NCI-H1417 treated with DMSO at 0.1 percent for 48 hours (cell line): ENCODE measurements at regions not wholly inside any gene's neighbourhood (a gene's known extent, or its start where the extent isn't known, plus 50 kb on each side); places are given as distances from the start of the nearest gene placed in this dataset.
"Not testable (repeated sequence)": the region's sequence is repeated elsewhere in the genome, so short reads cannot be mapped to it uniquely, and the experiment has no call there.

Experiments used
- DNase-seq: peaks from one replicate; lab custom pipeline; 2025; lab: John Stamatoyannopoulos, UW

GRCh38 chr7:79952399-79952798 lies 182.2 kb upstream of the GNAI1 start:
- no peak for DNase-seq

DNA sequence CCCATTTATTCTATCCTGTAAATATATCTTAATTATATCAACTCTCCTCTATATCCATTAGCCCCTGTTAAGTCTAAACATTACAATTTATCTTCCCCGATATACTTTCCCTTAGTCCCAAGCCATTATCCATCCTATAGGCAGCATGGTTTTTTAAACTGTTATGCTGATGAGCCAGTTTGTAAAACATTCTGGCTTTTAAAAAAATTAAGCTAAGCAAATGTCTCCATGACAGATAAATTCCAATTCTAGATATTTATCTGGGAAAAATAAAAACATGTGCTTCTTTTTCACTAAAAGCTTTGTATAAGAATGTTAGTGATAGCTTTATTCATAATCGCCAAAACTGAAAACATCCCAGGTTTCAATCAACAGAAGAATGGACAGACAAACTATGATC lies 183.2 kb upstream of the GNAI1 start:
- no peak for DNase-seq

DNA sequence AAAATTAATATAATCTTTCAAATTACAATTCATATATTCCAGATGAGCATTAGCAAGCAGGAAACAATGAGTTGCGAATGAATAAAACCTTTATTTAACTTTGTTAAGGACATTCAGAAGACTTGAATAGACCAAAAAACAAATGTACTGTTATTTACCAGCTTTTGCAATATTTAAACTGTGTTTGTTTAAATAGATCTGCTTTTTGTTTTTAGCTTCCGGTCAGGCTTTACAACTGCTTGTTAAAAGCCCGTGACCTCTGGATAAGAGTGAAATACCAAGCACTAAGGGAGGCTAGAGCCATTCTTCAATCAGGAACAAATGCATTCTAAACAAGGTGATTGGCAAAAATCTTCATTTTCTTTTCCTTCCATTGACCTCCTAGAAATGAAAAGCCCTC lies 184.9 kb upstream of the GNAI1 start:
- no peak for DNase-seq

GRCh38 chr7:79936281-79936983 lies 198.2 kb upstream of the GNAI1 start:
- no peak for DNase-seq

- no peak for DNase-seq
Measured at GRCh38 chr7:79934727-79935126, 199.9 kb upstream of the GNAI1 start.

DNA sequence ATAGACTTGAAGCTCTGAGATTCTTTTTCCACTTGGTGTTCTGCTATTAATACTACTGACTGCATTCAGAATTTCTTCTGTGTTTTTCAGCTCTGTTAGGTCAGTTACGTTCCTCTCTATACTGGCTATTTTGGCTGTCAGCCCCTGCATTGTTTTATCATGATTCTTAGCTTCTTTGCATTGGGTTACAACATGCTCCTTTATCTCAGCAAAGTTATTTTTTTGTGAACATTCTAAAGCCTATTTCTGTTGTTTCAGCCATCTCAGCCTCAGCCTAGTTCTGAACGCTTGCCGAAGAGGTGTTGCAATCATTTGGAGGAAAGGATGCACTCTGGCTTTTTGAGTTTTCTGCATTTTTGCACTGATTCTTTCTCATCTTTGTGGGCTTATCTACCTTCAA lies 201.5 kb upstream of the GNAI1 start:
- DNase-seq, result no peak

GRCh38 chr7:79930604-79931003 lies 204.0 kb upstream of the GNAI1 start:
- no peak for DNase-seq

DNA sequence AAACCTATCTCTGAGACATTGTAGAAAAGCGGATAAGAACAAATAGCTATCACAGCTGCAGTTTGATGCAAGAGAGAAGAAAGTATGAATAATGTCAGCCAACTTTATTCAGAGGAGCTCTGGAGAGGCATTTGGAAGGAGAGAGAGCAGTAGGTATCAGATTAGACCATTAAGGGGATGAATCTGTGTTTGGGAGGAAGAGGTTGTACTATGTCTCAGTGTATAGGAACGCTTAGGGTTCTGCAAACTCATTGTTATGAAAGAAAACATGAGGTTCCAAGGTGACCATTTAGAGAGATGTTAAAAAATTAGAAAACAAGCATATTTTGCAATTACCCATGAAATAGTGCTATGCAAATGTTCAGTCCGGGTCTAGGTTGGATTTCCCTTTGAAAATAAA lies 207.5 kb upstream of the GNAI1 start:
- DNase-seq, result no peak

DNA sequence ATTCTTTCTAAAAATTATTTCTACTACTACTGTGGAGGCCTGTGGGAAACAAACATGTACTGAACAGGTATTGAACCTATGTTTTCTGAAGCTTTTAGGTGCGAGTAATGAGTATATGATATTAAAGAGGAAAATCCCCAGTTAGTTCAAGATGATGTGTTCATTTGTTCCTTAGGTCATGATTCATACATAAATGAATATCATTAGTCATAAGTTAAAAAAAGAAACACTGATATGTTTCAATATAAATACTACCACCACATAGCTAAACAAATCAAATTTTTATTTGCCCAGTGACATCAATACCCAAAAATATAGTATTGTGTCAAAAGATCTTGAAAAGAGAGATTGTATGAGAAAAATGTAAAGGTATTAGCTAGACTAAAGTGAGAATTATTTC lies 210.7 kb upstream of the GNAI1 start:
- no peak for DNase-seq

DNA sequence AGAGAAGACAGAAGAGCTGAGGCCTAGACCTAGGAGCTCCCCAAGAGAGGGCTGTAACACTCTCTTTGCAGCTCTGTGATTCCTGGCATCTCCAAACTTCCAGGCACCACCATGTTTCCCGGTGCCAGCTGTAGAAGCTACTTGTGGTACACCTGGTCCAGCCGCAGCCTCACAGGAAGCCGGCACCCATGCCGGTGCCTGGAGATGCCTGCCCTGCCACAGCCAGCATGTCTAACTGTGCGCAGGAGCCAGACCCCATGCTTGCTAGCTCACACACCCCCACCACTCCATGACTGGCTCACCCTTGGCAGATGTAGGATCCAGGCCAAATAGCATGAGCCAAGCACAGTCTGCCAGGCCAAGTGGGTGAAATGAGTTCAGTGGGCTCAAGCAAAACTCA lies 211.7 kb upstream of the GNAI1 start:
- no peak for DNase-seq

DNA sequence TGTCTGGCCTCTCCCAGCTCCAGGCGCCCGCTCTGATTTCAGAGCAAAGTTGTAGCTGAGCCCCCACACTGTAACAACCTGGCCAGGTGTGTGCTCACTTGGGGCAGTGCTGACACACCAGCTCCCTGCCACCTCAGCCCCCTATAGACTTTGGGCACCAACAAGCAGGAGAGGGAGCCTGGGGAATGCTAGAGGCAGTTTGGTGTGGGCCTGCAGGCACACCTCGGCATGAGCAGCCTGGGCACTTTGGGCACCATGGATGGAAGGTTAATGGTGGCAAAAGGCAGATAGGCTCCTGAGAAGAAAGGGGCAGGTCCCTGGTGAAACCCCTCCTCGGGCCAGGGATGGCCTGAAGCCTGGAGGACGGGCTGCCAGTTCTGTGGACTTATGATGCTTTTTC lies 212.7 kb upstream of the GNAI1 start:
- no peak for DNase-seq

GRCh38 chr7:79918632-79919031 lies 216.0 kb upstream of the GNAI1 start:
- not testable (repeated sequence) for DNase-seq

DNA sequence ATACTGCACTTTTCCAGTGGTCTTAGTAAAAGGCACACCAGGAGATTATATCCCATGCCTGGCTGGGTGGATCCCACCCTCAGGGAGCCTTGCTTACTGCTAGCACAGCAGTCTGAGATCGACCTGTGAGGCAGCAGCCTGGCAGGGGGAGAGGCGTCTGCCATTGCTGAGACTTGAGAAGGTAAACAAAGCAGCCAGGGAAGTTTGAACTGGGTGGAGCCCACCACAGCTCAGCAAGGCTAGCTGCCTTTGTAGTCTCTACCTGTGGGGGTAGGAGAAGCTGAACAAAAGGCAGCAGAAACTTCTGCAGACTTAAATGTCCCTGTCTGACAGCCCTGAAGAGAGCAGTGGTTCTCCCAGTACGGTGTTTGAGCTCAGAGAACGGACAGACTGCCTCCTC lies 219.3 kb upstream of the GNAI1 start:
- not testable (repeated sequence) for DNase-seq

DNA sequence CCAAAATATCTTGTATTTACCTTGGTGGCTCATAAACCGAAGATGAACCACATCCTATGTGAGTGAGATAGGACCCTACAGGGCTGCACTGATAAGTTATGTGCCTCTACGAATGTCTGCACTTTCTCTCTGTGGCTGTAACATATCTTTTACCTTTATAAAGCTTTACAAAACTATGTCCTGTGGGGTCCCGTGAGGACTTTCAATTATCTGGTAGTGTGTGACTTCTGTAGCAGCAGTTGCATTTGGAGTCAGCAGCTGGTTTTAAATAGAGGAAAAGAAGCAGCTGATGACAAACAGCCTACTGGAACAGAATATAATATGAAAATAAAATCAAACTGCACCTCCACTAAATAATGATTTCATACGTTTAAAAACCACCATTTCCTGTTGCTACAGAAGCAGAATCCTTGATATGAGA lies 222.4 kb upstream of the GNAI1 start:
- no peak for DNase-seq

GRCh38 chr7:79911420-79911819 lies 223.2 kb upstream of the GNAI1 start:
- DNase-seq, result no peak

- DNase-seq, result no peak
Measured at GRCh38 chr7:79909176-79909575, 225.5 kb upstream of the GNAI1 start.

GRCh38 chr7:79897166-79897565 lies 237.5 kb upstream of the GNAI1 start:
- no peak for DNase-seq

DNA sequence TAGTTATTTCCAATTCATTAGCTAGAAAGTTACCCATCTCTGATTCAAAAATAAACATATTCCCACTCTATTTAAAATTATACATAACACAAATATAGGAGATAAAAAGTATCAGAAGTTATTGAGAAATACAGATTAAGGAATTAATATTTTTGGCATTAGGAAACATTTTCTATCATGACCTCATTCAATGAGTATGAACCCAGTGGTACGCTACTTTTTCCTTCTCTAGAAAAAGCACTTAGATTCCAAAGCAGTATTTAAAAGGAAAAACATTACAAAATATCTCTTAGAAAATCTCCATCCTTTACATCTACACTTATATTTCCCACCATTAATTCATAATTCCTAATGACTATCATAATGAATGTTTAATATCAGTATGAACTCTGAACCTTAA lies 240.6 kb upstream of the GNAI1 start:
- no peak for DNase-seq

DNA sequence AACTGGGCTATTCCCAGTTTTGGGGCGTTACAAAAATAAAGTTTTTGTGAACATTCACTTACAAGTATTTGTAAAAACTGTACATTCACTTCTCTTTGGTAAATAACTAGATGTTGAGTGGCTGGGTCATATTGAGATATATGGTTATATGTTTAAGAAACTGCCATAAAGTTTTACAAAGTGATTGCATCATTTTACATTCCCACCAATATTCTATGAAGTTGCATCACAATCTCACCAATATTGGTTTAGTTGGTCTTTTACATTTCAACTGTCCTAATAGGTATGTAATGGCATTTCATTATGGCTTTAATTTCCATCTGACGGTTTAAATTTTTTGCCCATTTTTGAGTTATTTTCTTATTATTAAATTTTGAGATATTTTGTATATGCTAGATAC lies 251.7 kb upstream of the GNAI1 start:
- DNase-seq, result no peak

DNA sequence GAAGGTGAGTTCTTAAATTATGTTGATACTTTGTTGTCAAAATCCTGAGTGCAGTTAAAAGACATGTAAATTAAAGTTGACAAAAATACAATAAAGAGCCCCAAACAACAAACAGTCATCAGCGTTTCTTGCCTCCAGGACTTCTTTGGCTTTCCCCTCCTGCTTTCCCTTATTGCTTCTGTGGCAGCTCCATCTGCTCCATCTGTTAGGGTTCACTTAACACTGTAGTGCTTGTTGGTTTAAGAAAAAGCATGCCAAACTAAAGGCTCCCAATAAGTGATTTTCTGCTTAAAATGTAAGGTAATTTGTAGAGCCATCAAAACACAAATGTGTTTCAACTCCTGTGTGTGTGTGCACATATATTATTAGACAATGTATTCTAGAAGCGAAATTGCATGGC lies 254.3 kb upstream of the GNAI1 start:
- peak; percentile 94 for DNase-seq

DNA sequence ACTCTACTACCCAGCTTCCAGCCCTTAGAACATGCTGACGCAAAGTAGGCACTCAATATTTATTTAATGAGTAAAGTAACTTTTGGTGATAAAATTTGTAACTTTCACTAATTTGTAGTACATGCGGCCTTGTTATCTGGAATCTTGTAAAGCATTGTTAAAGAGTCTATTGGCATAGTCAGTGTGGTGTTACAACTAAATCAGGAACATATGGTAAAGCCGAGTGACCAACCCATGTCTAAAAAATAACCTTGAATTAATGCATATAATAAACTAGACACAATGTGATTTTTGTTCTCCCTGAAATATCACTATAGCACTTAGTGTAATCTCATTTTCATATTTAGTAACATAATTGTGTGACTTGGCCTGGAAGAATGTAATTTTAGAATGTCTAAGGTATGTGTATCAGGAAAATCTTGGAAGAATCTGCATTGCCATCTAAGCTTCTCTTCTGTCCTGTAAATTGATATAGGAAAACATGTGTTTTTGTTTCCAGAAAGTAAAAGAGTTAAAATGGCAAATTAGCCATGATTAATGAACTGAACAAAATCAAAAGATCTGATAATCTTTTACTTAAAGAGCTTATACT lies 256.7 kb upstream of the GNAI1 start:
- no peak for DNase-seq

- no peak for DNase-seq
Measured at GRCh38 chr7:79876848-79877252, 257.8 kb upstream of the GNAI1 start.

GRCh38 chr7:79874797-79875196 lies 259.8 kb upstream of the GNAI1 start:
- DNase-seq, result no peak

DNA sequence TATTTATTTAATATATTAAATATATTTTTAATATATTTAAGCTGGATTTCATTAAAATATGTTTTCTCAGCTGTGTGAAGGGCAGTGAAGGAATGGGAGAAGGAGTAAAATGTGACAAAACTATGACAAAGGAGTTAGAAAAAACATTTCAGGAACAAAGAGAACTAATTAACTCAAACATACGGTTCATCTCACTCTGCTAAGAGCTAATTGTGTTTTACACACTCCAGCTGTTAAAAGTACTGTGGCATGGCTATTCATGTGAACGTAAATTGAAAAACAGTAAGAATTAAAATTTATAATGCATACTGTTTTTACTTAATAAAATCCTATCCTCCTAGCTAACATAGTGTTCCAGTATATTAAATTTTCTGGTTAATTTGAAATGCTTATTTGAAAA lies 262.5 kb upstream of the GNAI1 start:
- no peak for DNase-seq
